ENCODE measurements at regions not wholly inside any gene's neighbourhood (a gene's known extent, or its start where the extent isn't known, plus 50 kb on each side); places are given as distances from the start of the nearest gene placed in this dataset.

GRCh38 chr11:57047610-57048009 lies 58.9 kb downstream of the OR5AK2 start:
- H3K27ac Mint-ChIP-seq, result no peak overlapping the region
- H3K27me3 Mint-ChIP-seq, result no peaks in the 10 kb centered on the region
- TF ChIP-seq CTCF (IDR thresholded peaks at IDR 0.05), result no peak
- intact Hi-C loops (cut with micrococcal nuclease), result no loop called here
- no peak overlapping the region for H3K4me3 Mint-ChIP-seq
- DNase-seq, result no peak
- no peaks in the 10 kb centered on the region for H3K36me3 Mint-ChIP-seq (ENCODE audit: low read depth)
- peaks cover 12% of the 10 kb centered on the region for H3K9me3 Mint-ChIP-seq
- ChIA-PET POLR2A (no interaction called here), CTCF (no interaction called here)
- no peaks in the 10 kb centered on the region for H3K4me1 Mint-ChIP-seq
- ATAC-seq (ENCODE audit: low read depth), result no peak

- intact Hi-C loops (cut with micrococcal nuclease), result no loop called here
- Mint-ChIP-seq H3K27me3 (no peaks in the 10 kb centered on the region), H3K4me1 (no peaks in the 10 kb centered on the region), H3K9me3 (peaks cover 11% of the 10 kb centered on the region), H3K36me3 (ENCODE audit: low read depth) (no peaks in the 10 kb centered on the region), H3K27ac (no peak overlapping the region), H3K4me3 (no peak overlapping the region)
- POLR2A ChIA-PET, result no interaction called here
- CTCF ChIA-PET, result no interaction called here
- no peak for TF ChIP-seq CTCF (IDR thresholded peaks at IDR 0.05)
- ATAC-seq (ENCODE audit: low read depth), result no peak
- DNase-seq, result no peak
Measured at GRCh38 chr11:57049749-57050148, 61.0 kb downstream of the OR5AK2 start.

- Mint-ChIP-seq H3K36me3 (ENCODE audit: low read depth) (no peaks in the 10 kb centered on the region), H3K27me3 (no peaks in the 10 kb centered on the region), H3K4me3 (no peak overlapping the region), H3K9me3 (peaks cover 6% of the 10 kb centered on the region), H3K4me1 (no peaks in the 10 kb centered on the region), H3K27ac (no peak overlapping the region)
- ATAC-seq (ENCODE audit: low read depth) (no peak), DNase-seq (no peak)
- ChIA-PET POLR2A (no interaction called here), CTCF (no interaction called here)
- intact Hi-C loops (cut with micrococcal nuclease), result no loop called here
- no peak for TF ChIP-seq CTCF (IDR thresholded peaks at IDR 0.05)
Measured at GRCh38 chr11:57054817-57055216, 66.1 kb downstream of the OR5AK2 start.

- Mint-ChIP-seq H3K4me1 (no peaks in the 10 kb centered on the region), H3K36me3 (ENCODE audit: low read depth) (no peaks in the 10 kb centered on the region), H3K27me3 (no peaks in the 10 kb centered on the region), H3K4me3 (no peak overlapping the region), H3K9me3 (peaks cover 7% of the 10 kb centered on the region), H3K27ac (no peak overlapping the region)
- CTCF ChIA-PET, result no interaction called here
- intact Hi-C loops (cut with micrococcal nuclease), result no loop called here
- DNase-seq (no peak), ATAC-seq (ENCODE audit: low read depth) (no peak)
- TF ChIP-seq CTCF (IDR thresholded peaks at IDR 0.05), result no peak
- POLR2A ChIA-PET, result no interaction called here
Measured at GRCh38 chr11:57055744-57056143, 67.0 kb downstream of the OR5AK2 start.

- no peak for DNase-seq
- no peak for ATAC-seq (ENCODE audit: low read depth)
- Mint-ChIP-seq H3K36me3 (ENCODE audit: low read depth) (no peaks in the 10 kb centered on the region), H3K27ac (no peak overlapping the region), H3K4me1 (no peaks in the 10 kb centered on the region), H3K4me3 (no peak overlapping the region), H3K9me3 (peaks cover 13% of the 10 kb centered on the region), H3K27me3 (no peaks in the 10 kb centered on the region)
- ChIA-PET POLR2A (no interaction called here), CTCF (no interaction called here)
- intact Hi-C loops (cut with micrococcal nuclease), result no loop called here
- TF ChIP-seq CTCF (IDR thresholded peaks at IDR 0.05), result no peak
Measured at GRCh38 chr11:57056735-57057134, 68.0 kb downstream of the OR5AK2 start.
